ENCODE measurements at regions not wholly inside any gene's neighbourhood (a gene's known extent, or its start where the extent isn't known, plus 50 kb on each side); places are given as distances from the start of the nearest gene placed in this dataset.

- no peak overlapping the region for H3K4me3 ChIP-seq (replicated peaks; ENCODE audit: low read depth, low read length)
- no peak for TF ChIP-seq CTCF (IDR thresholded peaks at IDR 0.05; ENCODE audit: low read depth, low read length, missing control alignments)
- no peak for DNase-seq (ENCODE audit: extremely low read depth, low read depth)
Observed at GRCh38 chrX:26606971-26607370, 391.0 kb downstream of the MAGEB5 start.

- TF ChIP-seq CTCF (IDR thresholded peaks at IDR 0.05; ENCODE audit: low read depth, low read length, missing control alignments): no peak
- DNase-seq (ENCODE audit: extremely low read depth, low read depth): no peak
Observed at GRCh38 chrX:26597981-26598380, 382.0 kb downstream of the MAGEB5 start.

GRCh38 chrX:26590849-26591248 is 374.9 kb downstream of the MAGEB5 start:
- no peak overlapping the region for H3K4me3 ChIP-seq (replicated peaks; ENCODE audit: low read depth, low read length)
- no peak for TF ChIP-seq CTCF (IDR thresholded peaks at IDR 0.05; ENCODE audit: low read depth, low read length, missing control alignments)
- no peak for DNase-seq (ENCODE audit: extremely low read depth, low read depth)

More at GRCh38 chrX:26597981-26598380, 382.0 kb downstream of the MAGEB5 start:
- H3K4me3 ChIP-seq (replicated peaks; ENCODE audit: low read depth, low read length): no peak overlapping the region

- no peak overlapping the region for H3K4me3 ChIP-seq (replicated peaks; ENCODE audit: low read depth, low read length)
- no peak for TF ChIP-seq CTCF (IDR thresholded peaks at IDR 0.05; ENCODE audit: low read depth, low read length, missing control alignments)
- DNase-seq (ENCODE audit: extremely low read depth, low read depth): no peak
Observed at GRCh38 chrX:26586570-26586969, 370.6 kb downstream of the MAGEB5 start.

GRCh38 chrX:26581091-26581490 is 365.1 kb downstream of the MAGEB5 start:
- TF ChIP-seq CTCF (IDR thresholded peaks at IDR 0.05; ENCODE audit: low read depth, low read length, missing control alignments): no peak
- no peak overlapping the region for H3K4me3 ChIP-seq (replicated peaks; ENCODE audit: low read depth, low read length)
- no peak for DNase-seq (ENCODE audit: extremely low read depth, low read depth)

- H3K4me3 ChIP-seq (replicated peaks; ENCODE audit: low read depth, low read length): no peak overlapping the region
- no peak for DNase-seq (ENCODE audit: extremely low read depth, low read depth)
- TF ChIP-seq CTCF (IDR thresholded peaks at IDR 0.05; ENCODE audit: low read depth, low read length, missing control alignments): no peak
Observed at GRCh38 chrX:26580021-26580420, 364.1 kb downstream of the MAGEB5 start.

GRCh38 chrX:26574234-26574633 is 358.3 kb downstream of the MAGEB5 start:
- no peak for DNase-seq (ENCODE audit: extremely low read depth, low read depth)
- no peak for TF ChIP-seq CTCF (IDR thresholded peaks at IDR 0.05; ENCODE audit: low read depth, low read length, missing control alignments)
- H3K4me3 ChIP-seq (replicated peaks; ENCODE audit: low read depth, low read length): no peak overlapping the region
